SK-N-SH treated with all-trans-retinoic acid at 6 μM for 48 hours (cell line): ENCODE measurements at regions not wholly inside any gene's neighbourhood (a gene's known extent, or its start where the extent isn't known, plus 50 kb on each side); places are given as distances from the start of the nearest gene placed in this dataset.

ENCODE experiments used
- ATAC-seq: fragments of 200-7000 bp; cut with Tn5 transposase; 3 replicates; pipeline ENCODE4 v1.9.1; 2020; ENCODE audit warnings: mild to moderate bottlenecking, moderate library complexity
- ARNTL ChIP-seq: fragments of 450-650 bp; formaldehyde crosslinking; IDR thresholded peaks from 2 replicates; pipeline ENCODE4 v1.5.0; 2020; ENCODE audit warnings: low read depth, mild to moderate bottlenecking, moderate library complexity, borderline replicate concordance
- BACH2 ChIP-seq: fragments of 250-450 bp; sonication (Bioruptor Pico); IDR thresholded peaks from 2 replicates; pipeline ENCODE4 v1.9.0; 2021; ENCODE audit warnings: mild to moderate bottlenecking, borderline replicate concordance
- CREB5 ChIP-seq: fragments of 250-450 bp; sonication (Bioruptor Pico); IDR thresholded peaks from 2 replicates; pipeline ENCODE4 v1.5.1; 2020; ENCODE audit warnings: low read depth, mild to moderate bottlenecking, moderate library complexity
- CSDC2 ChIP-seq: fragments of 250-450 bp; sonication (Bioruptor Pico); IDR thresholded peaks from 2 replicates; pipeline ENCODE4 v1.5.0; 2020; ENCODE audit warnings: mild to moderate bottlenecking, moderate library complexity
- ESRRG ChIP-seq: fragments of 250-450 bp; sonication (Bioruptor Pico); IDR thresholded peaks from 2 replicates; pipeline ENCODE4 v1.6.1; 2021; ENCODE audit warnings: mild to moderate bottlenecking
- GLIS3 ChIP-seq: fragments of 250-450 bp; sonication (Bioruptor Pico); IDR thresholded peaks from 2 replicates; pipeline ENCODE4 v1.5.0; 2020; ENCODE audit warnings: mild to moderate bottlenecking, moderate library complexity
- ISL1 ChIP-seq: fragments of 250-450 bp; sonication (Bioruptor Pico); IDR thresholded peaks from 2 replicates; pipeline ENCODE4 v2.1.2; 2022; ENCODE audit warnings: mild to moderate bottlenecking, moderate library complexity
- OSR1 ChIP-seq: fragments of 250-450 bp; sonication (Bioruptor Pico); IDR thresholded peaks from 2 replicates; pipeline ENCODE4 v1.8.0; 2022; ENCODE audit warnings: moderate library complexity, mild to moderate bottlenecking, inconsistent platforms
- PATZ1 ChIP-seq: fragments of 250-450 bp; sonication (Bioruptor Pico); IDR thresholded peaks from 2 replicates; pipeline ENCODE4 v1.8.0; 2020; ENCODE audit warnings: mild to moderate bottlenecking, moderate library complexity, borderline replicate concordance
- RARB ChIP-seq: fragments of 250-450 bp; sonication (Bioruptor Pico); IDR thresholded peaks from 2 replicates; pipeline ENCODE4 v1.8.0; 2021; ENCODE audit warnings: mild to moderate bottlenecking, moderate library complexity
- SNAI2 ChIP-seq: fragments of 250-450 bp; sonication (Bioruptor Pico); IDR thresholded peaks from 2 replicates; pipeline ENCODE4 v1.5.0; 2020; ENCODE audit warnings: mild to moderate bottlenecking, moderate library complexity
- TCF4 ChIP-seq: fragments of 250-450 bp; sonication (Bioruptor Pico); IDR thresholded peaks from 2 replicates; pipeline ENCODE4 v1.8.0; 2021; ENCODE audit warnings: mild to moderate bottlenecking, moderate library complexity, borderline replicate concordance
- TOX ChIP-seq: fragments of 250-450 bp; sonication (Bioruptor Pico); IDR thresholded peaks from 2 replicates; pipeline ENCODE4 v1.8.0; 2021; ENCODE audit warnings: mild to moderate bottlenecking, moderate library complexity, borderline replicate concordance
- TSHZ2 ChIP-seq: fragments of 250-450 bp; sonication (Bioruptor Pico); IDR thresholded peaks from 2 replicates; pipeline ENCODE4 v1.5.0; 2020; ENCODE audit warnings: mild to moderate bottlenecking, moderate library complexity
- ZC3H10 ChIP-seq: fragments of 250-450 bp; sonication (Bioruptor Pico); IDR thresholded peaks from 2 replicates; pipeline ENCODE4 v1.5.1; 2021; ENCODE audit warnings: mild to moderate bottlenecking, moderate library complexity
- ZFP30 ChIP-seq: fragments of 450-650 bp; formaldehyde crosslinking; IDR thresholded peaks from 2 replicates; pipeline ENCODE4 v1.5.0; 2022; ENCODE audit warnings: mild to moderate bottlenecking, moderate library complexity
- ZNF70 ChIP-seq: fragments of 450-650 bp; formaldehyde crosslinking; IDR thresholded peaks from 2 replicates; pipeline ENCODE4 v1.5.0; 2020; ENCODE audit warnings: mild to moderate bottlenecking, moderate library complexity
- ZNF8 ChIP-seq: fragments of 450-650 bp; formaldehyde crosslinking; IDR thresholded peaks from 2 replicates; pipeline ENCODE4 v1.5.0; 2020; ENCODE audit warnings: mild to moderate bottlenecking, moderate library complexity
- TF ChIP-seq, protein P1 (sequence below): fragments of 250-450 bp; sonication (Bioruptor Pico); IDR thresholded peaks from 2 replicates; pipeline ENCODE4 v1.8.0; 2021; ENCODE audit warnings: low read depth, mild to moderate bottlenecking, moderate library complexity, borderline replicate concordance
- TF ChIP-seq, protein P2 (sequence below): fragments of 250-450 bp; sonication (Bioruptor Pico); IDR thresholded peaks from 2 replicates; pipeline ENCODE4 v1.5.1; 2021; ENCODE audit warnings: mild to moderate bottlenecking, moderate library complexity

GRCh38 chr2:223488814-223489213 is 113.3 kb downstream of the SCG2 start:
- TF ChIP-seq ZNF70 (no peak), PATZ1 (CRISPR knock-in tag) (peak; percentile 83), GLIS3 (CRISPR knock-in tag) (no peak), ZC3H10 (CRISPR knock-in tag) (peak; percentile 81; the same call in 1 of the 2 replicates), CREB5 (peak; percentile 68; the same call in 1 of the 2 replicates), TCF4 (peak; percentile 88), TSHZ2 (CRISPR knock-in tag) (peak; percentile 93), RARB (CRISPR knock-in tag) (peak; percentile 41; the same call in 1 of the 2 replicates), BACH2 (CRISPR knock-in tag) (no peak), ZNF8 (peak; percentile 11; the same call in 1 of the 2 replicates), TOX (CRISPR knock-in tag) (peak; percentile 76; the same call in 1 of the 2 replicates), ARNTL (CRISPR knock-in tag) (no peak), CSDC2 (no peak), ISL1 (CRISPR knock-in tag) (peak; percentile 96)
- TF ChIP-seq, protein P1, sequence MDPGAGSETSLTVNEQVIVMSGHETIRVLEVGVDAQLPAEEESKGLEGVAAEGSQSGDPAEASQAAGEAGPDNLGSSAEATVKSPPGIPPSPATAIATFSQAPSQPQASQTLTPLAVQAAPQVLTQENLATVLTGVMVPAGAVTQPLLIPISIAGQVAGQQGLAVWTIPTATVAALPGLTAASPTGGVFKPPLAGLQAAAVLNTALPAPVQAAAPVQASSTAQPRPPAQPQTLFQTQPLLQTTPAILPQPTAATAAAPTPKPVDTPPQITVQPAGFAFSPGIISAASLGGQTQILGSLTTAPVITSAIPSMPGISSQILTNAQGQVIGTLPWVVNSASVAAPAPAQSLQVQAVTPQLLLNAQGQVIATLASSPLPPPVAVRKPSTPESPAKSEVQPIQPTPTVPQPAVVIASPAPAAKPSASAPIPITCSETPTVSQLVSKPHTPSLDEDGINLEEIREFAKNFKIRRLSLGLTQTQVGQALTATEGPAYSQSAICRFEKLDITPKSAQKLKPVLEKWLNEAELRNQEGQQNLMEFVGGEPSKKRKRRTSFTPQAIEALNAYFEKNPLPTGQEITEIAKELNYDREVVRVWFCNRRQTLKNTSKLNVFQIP: no peak
- TF ChIP-seq, protein P2, sequence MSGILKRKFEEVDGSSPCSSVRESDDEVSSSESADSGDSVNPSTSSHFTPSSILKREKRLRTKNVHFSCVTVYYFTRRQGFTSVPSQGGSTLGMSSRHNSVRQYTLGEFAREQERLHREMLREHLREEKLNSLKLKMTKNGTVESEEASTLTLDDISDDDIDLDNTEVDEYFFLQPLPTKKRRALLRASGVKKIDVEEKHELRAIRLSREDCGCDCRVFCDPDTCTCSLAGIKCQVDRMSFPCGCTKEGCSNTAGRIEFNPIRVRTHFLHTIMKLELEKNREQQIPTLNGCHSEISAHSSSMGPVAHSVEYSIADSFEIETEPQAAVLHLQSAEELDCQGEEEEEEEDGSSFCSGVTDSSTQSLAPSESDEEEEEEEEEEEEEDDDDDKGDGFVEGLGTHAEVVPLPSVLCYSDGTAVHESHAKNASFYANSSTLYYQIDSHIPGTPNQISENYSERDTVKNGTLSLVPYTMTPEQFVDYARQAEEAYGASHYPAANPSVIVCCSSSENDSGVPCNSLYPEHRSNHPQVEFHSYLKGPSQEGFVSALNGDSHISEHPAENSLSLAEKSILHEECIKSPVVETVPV (CRISPR knock-in tag): 0 out of 2 replicates have a peak, but pooled peaks have one; percentile 39
- peak; percentile 89 for ATAC-seq

DNA sequence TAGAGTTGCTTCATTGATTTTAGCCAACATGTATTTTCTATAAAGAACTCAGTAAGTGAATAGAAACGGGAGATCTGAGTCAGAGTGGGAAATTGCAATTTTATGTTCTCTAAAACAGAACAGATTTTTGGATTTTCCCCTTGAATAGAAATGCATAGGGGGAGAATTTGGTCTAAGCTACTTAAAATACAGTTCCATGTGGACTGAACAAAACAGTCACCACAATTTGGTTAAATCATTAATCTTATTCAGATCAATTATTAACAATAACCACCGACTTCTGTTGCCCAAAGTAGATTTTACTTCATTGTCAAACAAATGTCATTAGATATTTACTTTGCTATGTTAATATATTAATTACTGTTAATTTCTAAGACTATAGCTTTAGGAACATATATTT is 107.7 kb downstream of the SCG2 start:
- no peak for TF ChIP-seq ZNF8
- no peak for TF ChIP-seq TOX (CRISPR knock-in tag)
- no peak for TF ChIP-seq SNAI2
- TF ChIP-seq OSR1 (CRISPR knock-in tag): no peak
- TF ChIP-seq ZFP30 (CRISPR knock-in tag): no peak
- no peak for TF ChIP-seq ZNF70
- ATAC-seq: no peak

DNA sequence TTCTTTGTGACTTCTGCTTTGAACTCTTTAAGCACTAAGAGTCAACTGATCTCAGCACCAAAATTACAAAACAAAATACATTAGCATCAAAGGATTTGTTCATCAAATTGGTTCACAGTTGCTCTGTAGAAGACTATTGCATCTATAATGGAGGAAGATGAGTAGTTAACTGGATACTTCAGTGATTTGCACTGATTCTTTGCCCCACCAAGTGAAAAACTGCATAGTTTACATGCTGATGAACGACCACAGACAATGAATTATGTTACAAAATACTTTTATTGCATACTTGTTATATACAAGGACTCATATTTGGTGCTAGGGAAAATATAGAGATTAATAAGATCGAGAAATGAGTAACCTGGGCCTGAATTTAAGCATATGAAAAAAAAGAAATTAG is 107.2 kb downstream of the SCG2 start:
- TF ChIP-seq ESRRG (CRISPR knock-in tag): no peak
- TF ChIP-seq RARB (CRISPR knock-in tag): no peak
- TF ChIP-seq, protein P1: no peak
- no peak for TF ChIP-seq CREB5
- no peak for TF ChIP-seq ZNF8
- TF ChIP-seq ZC3H10 (CRISPR knock-in tag): no peak
- no peak for TF ChIP-seq ZNF70
- TF ChIP-seq PATZ1 (CRISPR knock-in tag): no peak
- TF ChIP-seq TSHZ2 (CRISPR knock-in tag): no peak

More for the DNA sequence above, 107.2 kb downstream of the SCG2 start:
- ATAC-seq: no peak; the same call in 2 of the 3 replicates
